OCI-LY7 (cell line): ENCODE measurements at regions not wholly inside any gene's neighbourhood (a gene's known extent, or its start where the extent isn't known, plus 50 kb on each side); places are given as distances from the start of the nearest gene placed in this dataset.

Experiments
- BruUV-seq: library from RNA; stranded (reverse); fragments of 400-500 nt; replicated peaks from 2 replicates; lab custom pipeline; 2021; lab: Mats Ljungman, UMichigan
- CTCF ChIA-PET: fragments of 300-600 bp; sonication (Branson Sonifier 250); formaldehyde crosslinking; loops from one replicate; lab custom pipeline; 2022; ENCODE audit warnings: antibody characterized with exemption; ENCODE audit not compliant: unreplicated experiment; lab: Charles Lee
- POLR2A ChIA-PET: fragments of 300-600 bp; sonication (Branson Sonifier 250); formaldehyde crosslinking; loops from one replicate; lab custom pipeline; 2022; ENCODE audit warnings: antibody characterized with exemption; lab: Charles Lee
- DNase-seq: peaks from one replicate; pipeline ENCODE4 v3.0.0-alpha.2; 2015; ENCODE audit warnings: low spot score
- H2AFZ ChIP-seq: fragments of 200-600 bp; sonication (generic), shearing (Covaris generic); 2 replicates; pipeline ENCODE4 v1.6.1; 2014; ENCODE audit warnings: mild to moderate bottlenecking, antibody characterized with exemption, low read length, moderate library complexity
- H3K27ac ChIP-seq: fragments of 200-600 bp; sonication (generic); 2 replicates; pipeline ENCODE4 v1.5.1; 2014; ENCODE audit warnings: mixed run types, low read depth, mild to moderate bottlenecking, moderate library complexity, low read length, inconsistent platforms; ENCODE audit not compliant: poor library complexity, severe bottlenecking
- H3K36me3 ChIP-seq: fragments of 200-600 bp; sonication (generic); 2 replicates; pipeline ENCODE4 v1.6.1; 2014; ENCODE audit warnings: mild to moderate bottlenecking, antibody characterized with exemption, low read length, moderate library complexity, mixed read lengths; ENCODE audit not compliant: insufficient read depth
- H3K4me1 ChIP-seq: fragments of 200-600 bp; sonication (generic); 2 replicates; pipeline ENCODE4 v1.5.1; 2014; ENCODE audit warnings: mild to moderate bottlenecking, low read length; ENCODE audit not compliant: insufficient read depth, poor library complexity, severe bottlenecking
- H3K4me2 ChIP-seq: fragments of 200-600 bp; sonication (generic); 2 replicates; pipeline ENCODE4 v1.6.1; 2014; ENCODE audit warnings: mild to moderate bottlenecking, low read length
- H3K4me3 ChIP-seq: fragments of 200-600 bp; sonication (generic); 2 replicates; pipeline ENCODE4 v1.5.1; 2014; ENCODE audit warnings: mild to moderate bottlenecking, low read depth, low read length; ENCODE audit not compliant: poor library complexity, severe bottlenecking
- H3K79me2 ChIP-seq: fragments of 200-600 bp; sonication (generic); 2 replicates; pipeline ENCODE4 v1.6.1; 2016; ENCODE audit warnings: low read depth, mild to moderate bottlenecking, low read length, moderate library complexity, mixed read lengths; ENCODE audit not compliant: insufficient read depth
- H3K9me2 ChIP-seq: fragments of 200-600 bp; sonication (generic); 2 replicates; pipeline ENCODE4 v1.6.1; 2016; ENCODE audit warnings: mild to moderate bottlenecking, low read length, mixed read lengths; ENCODE audit not compliant: insufficient read depth
- H3K9me3 ChIP-seq: fragments of 200-600 bp; sonication (generic); 2 replicates; pipeline ENCODE4 v1.6.1; 2014; ENCODE audit warnings: mild to moderate bottlenecking, mixed run types, low read length, mixed read lengths
- H4K20me1 ChIP-seq: fragments of 200-600 bp; sonication (generic); 2 replicates; pipeline ENCODE4 v1.6.1; 2014; ENCODE audit warnings: mild to moderate bottlenecking, antibody characterized with exemption, low read length, moderate library complexity, mixed read lengths; ENCODE audit not compliant: insufficient read depth
- EZH2phosphoT487 ChIP-seq: fragments of 200-600 bp; sonication (generic); IDR thresholded peaks from 2 replicates; pipeline ENCODE4 v1.6.1; 2018; ENCODE audit warnings: low read depth, borderline replicate concordance, mild to moderate bottlenecking, mixed run types, antibody characterized with exemption, low read length, moderate library complexity, mixed read lengths
- intact Hi-C: fragments of 100-400 bp; cut with micrococcal nuclease; formaldehyde crosslinking; loops from one replicate; pipeline ENCODE4 v1.10.0; 2022; ENCODE audit not compliant: unreplicated experiment
- TF ChIP-seq, protein P1 (sequence below): fragments of 200-600 bp; sonication (generic); conservative IDR thresholded peaks from 2 replicates; pipeline ENCODE4 v1.5.1; 2014; ENCODE audit warnings: mild to moderate bottlenecking, antibody characterized with exemption, low read length, moderate library complexity, mixed read lengths

DNA sequence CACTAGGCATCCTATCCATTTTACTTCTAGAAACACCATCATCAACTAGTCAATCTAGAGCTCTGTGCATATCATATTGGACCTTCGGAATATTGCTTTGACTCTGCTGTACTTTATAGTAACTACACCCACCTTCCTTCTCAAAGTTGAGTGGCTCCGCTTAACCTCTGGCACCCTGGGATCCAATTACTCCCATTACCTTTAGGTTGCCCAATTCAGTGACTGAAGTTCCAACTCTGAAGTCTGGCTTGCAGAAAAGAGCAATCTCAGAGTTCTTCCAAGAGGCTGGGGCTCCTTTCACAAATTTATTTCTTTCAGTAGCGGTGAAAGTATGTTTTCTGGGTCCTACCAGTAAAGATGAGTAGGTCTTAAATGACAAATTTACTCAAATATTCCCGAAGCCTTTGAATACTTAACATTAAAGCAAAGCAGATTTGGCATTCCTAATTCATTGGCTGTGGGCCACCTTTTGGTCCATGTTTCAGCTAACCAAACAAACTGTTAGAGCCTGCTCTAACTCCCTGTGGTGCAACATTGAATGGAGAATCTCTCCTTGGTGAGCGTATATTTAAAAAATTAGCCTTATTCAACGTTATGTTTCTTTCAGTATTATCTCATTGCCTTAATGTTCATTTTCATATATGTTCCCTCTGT lies 1215.8 kb downstream of the RAPGEF2 start:
- ChIA-PET CTCF (no interaction called here), POLR2A (no interaction called here)
- Histone ChIP-seq H3K4me3 (no peak overlapping the region), H3K27ac (no peak overlapping the region), H3K36me3 (no peaks in the 10 kb centered on the region), H3K9me3 (no peaks in the 10 kb centered on the region), H3K4me2 (no peak overlapping the region), H4K20me1 (no peaks in the 10 kb centered on the region), H2AFZ (no peak overlapping the region), H3K9me2 (no peaks in the 10 kb centered on the region), H3K4me1 (no peaks in the 10 kb centered on the region), H3K79me2 (no peaks in the 10 kb centered on the region)
- DNase-seq: no peak
- intact Hi-C loops: no loop called here
- TF ChIP-seq, protein P1, sequence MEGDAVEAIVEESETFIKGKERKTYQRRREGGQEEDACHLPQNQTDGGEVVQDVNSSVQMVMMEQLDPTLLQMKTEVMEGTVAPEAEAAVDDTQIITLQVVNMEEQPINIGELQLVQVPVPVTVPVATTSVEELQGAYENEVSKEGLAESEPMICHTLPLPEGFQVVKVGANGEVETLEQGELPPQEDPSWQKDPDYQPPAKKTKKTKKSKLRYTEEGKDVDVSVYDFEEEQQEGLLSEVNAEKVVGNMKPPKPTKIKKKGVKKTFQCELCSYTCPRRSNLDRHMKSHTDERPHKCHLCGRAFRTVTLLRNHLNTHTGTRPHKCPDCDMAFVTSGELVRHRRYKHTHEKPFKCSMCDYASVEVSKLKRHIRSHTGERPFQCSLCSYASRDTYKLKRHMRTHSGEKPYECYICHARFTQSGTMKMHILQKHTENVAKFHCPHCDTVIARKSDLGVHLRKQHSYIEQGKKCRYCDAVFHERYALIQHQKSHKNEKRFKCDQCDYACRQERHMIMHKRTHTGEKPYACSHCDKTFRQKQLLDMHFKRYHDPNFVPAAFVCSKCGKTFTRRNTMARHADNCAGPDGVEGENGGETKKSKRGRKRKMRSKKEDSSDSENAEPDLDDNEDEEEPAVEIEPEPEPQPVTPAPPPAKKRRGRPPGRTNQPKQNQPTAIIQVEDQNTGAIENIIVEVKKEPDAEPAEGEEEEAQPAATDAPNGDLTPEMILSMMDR: no peak
- TF ChIP-seq EZH2phosphoT487: no peak
- no TSS peak for BruUV-seq

DNA sequence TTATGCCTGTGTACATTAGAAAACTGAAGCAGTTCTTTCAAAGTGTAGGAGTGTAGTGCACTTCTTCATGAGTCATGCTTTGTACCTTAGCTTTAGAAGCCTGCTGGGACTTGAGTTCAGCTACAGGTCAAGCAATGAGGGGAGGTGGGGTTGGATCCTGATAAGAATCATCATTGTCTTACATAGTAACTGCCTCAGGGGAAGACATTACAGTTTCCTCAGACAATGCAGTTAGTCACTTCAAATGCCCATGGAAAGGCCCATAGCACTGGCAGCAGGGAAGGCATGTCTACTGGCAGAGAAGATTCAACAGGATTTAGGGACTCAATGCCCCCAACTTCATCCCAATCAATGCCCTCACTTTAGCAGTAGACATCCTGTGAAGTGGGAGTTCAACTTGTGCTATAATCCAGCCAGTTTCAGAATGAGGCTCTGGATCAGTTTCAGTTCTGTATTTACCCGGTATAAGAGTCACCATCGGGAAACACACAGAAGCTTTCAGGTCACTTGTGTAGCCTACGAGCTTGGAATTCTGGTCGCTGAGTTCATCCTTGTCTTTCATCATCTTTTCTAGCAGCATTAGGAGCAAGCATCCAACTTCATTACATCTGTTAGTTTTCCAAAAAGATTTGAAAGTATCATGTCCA lies 1216.5 kb downstream of the RAPGEF2 start:
- CTCF ChIA-PET: no interaction called here
- Histone ChIP-seq H3K9me3 (no peaks in the 10 kb centered on the region), H4K20me1 (no peaks in the 10 kb centered on the region), H3K4me3 (no peak overlapping the region), H3K9me2 (no peaks in the 10 kb centered on the region), H3K4me1 (no peaks in the 10 kb centered on the region), H3K36me3 (no peaks in the 10 kb centered on the region), H3K79me2 (no peaks in the 10 kb centered on the region), H3K4me2 (no peak overlapping the region), H3K27ac (no peak overlapping the region), H2AFZ (no peak overlapping the region)
- POLR2A ChIA-PET: no interaction called here
- no TSS peak for BruUV-seq
- no peak for TF ChIP-seq EZH2phosphoT487
- TF ChIP-seq, protein P1: no peak
- no peak for DNase-seq
- intact Hi-C loops: no loop called here

DNA sequence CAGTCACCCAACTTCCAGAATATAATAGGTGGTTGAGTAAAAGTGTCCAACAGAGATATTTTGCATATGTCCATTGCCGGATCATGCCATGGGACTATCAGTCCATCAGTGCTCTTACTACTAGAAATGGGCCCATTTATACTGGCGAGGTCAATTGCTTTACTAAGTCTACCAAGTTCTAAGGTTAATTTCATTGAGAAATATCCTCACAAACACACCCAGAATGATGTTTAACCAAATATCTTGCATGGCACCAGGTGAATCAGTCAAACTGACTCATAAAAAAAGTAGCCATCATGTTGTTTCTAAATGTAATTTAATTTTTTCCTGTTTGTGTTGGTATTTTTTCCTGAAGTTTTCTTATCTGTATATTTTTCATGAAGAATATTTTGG lies 1217.0 kb downstream of the RAPGEF2 start:
- H4K20me1 ChIP-seq: no peaks in the 10 kb centered on the region
- ChIA-PET POLR2A (no interaction called here), CTCF (no interaction called here)
- H3K9me3 ChIP-seq: no peaks in the 10 kb centered on the region
- no peak for TF ChIP-seq EZH2phosphoT487
- TF ChIP-seq, protein P1: no peak
- intact Hi-C loops: no loop called here
- H3K9me2 ChIP-seq: no peaks in the 10 kb centered on the region
- H3K4me1 ChIP-seq: no peaks in the 10 kb centered on the region
- DNase-seq: no peak
- no peaks in the 10 kb centered on the region for H3K79me2 ChIP-seq
- no TSS peak for BruUV-seq
- H2AFZ ChIP-seq: no peak overlapping the region
- no peak overlapping the region for H3K4me2 ChIP-seq
- H3K4me3 ChIP-seq: no peak overlapping the region
- H3K27ac ChIP-seq: no peak overlapping the region
- H3K36me3 ChIP-seq: no peaks in the 10 kb centered on the region
